DND-41 (cell line): ENCODE measurements at regions not wholly inside any gene's neighbourhood (a gene's known extent, or its start where the extent isn't known, plus 50 kb on each side); places are given as distances from the start of the nearest gene placed in this dataset.
A peak's percentile ranks its signal among the peaks of the same experiment; 100 is the strongest.

Source experiments
- ATAC-seq: fragments of 200-7000 bp; cut with Tn5 transposase; 3 replicates; pipeline ENCODE4 v1.9.1; 2021; ENCODE audit warnings: low read depth; ENCODE audit not compliant: insufficient read depth
- DNase-seq: peaks from one replicate; pipeline ENCODE4 v3.0.0-alpha.2; 2020
- H2AFZ ChIP-seq: 2 replicates; pipeline ENCODE4 v1.6.0; 2012; ENCODE audit warnings: low read depth, low read length
- H3K27ac ChIP-seq: 2 replicates; pipeline ENCODE4 v1.5.1; 2012; ENCODE audit warnings: low read length, inconsistent platforms
- H3K27me3 ChIP-seq: fragments of 200-600 bp; sonication (generic); 2 replicates; pipeline ENCODE4 v1.6.0; 2012; ENCODE audit warnings: low read length, mild to moderate bottlenecking, inconsistent platforms; ENCODE audit not compliant: insufficient read depth, poor library complexity
- H3K36me3 ChIP-seq: 2 replicates; pipeline ENCODE4 v1.5.1; 2012; ENCODE audit warnings: low read length, inconsistent platforms; ENCODE audit not compliant: insufficient read depth
- H3K4me1 ChIP-seq: 2 replicates; pipeline ENCODE4 v1.5.1; 2012; ENCODE audit warnings: mild to moderate bottlenecking, low read length; ENCODE audit not compliant: insufficient read depth
- H3K4me2 ChIP-seq: 2 replicates; pipeline ENCODE4 v1.6.0; 2012; ENCODE audit warnings: mild to moderate bottlenecking, moderate library complexity, low read length, inconsistent platforms; ENCODE audit not compliant: insufficient read depth
- H3K4me3 ChIP-seq, 2 experiments: fragments of 200-600 bp in 1 of 2; shearing (Covaris generic) in 1 of 2; 2 replicates each; pipeline ENCODE4 v1.5.1; 2012 to 2016; ENCODE audit warnings: inconsistent platforms in 2 of 2, low read length in 2 of 2, mild to moderate bottlenecking in 2 of 2, low read depth in 1 of 2, moderate library complexity in 1 of 2
- H3K79me2 ChIP-seq: 2 replicates; pipeline ENCODE4 v1.6.0; 2012; ENCODE audit warnings: low read length, inconsistent platforms; ENCODE audit not compliant: insufficient read depth
- H3K9ac ChIP-seq: 2 replicates; pipeline ENCODE4 v1.6.0; 2012; ENCODE audit warnings: low read depth, mild to moderate bottlenecking, inconsistent platforms, low read length, moderate library complexity
- H3K9me3 ChIP-seq: 2 replicates; pipeline ENCODE4 v1.5.1; 2012; ENCODE audit warnings: low read length, moderate library complexity, mild to moderate bottlenecking, inconsistent platforms; ENCODE audit not compliant: insufficient read depth, severe bottlenecking
- H4K20me1 ChIP-seq: 2 replicates; pipeline ENCODE4 v1.6.0; 2012; ENCODE audit warnings: low read length; ENCODE audit not compliant: insufficient read depth
- CTCF ChIP-seq: IDR thresholded peaks from 2 replicates; pipeline ENCODE4 v1.5.1; 2012; ENCODE audit warnings: borderline replicate concordance, low read length, moderate library complexity, mild to moderate bottlenecking; ENCODE audit not compliant: poor library complexity, severe bottlenecking; ENCODE audit errors: extremely low read depth
- EZH2 ChIP-seq: IDR thresholded peaks from 3 replicates; pipeline ENCODE4 v1.6.1; 2012; ENCODE audit warnings: borderline replicate concordance, low read depth, mild to moderate bottlenecking, moderate library complexity, low read length, inconsistent platforms; ENCODE audit not compliant: severe bottlenecking

GRCh38 chr16:66275775-66276428 lies 90.6 kb upstream of the CDH5 start:
- TF ChIP-seq EZH2 (no peak), CTCF (peak; percentile 80)
- ATAC-seq (peak; percentile 62; the same call in 1 of the 3 replicates), DNase-seq (peak; percentile 49)
- Histone ChIP-seq H3K4me1 (no peaks in the 10 kb centered on the region), H3K9me3 (no peaks in the 10 kb centered on the region), H3K79me2 (no peaks in the 10 kb centered on the region), H4K20me1 (no peaks in the 10 kb centered on the region), H3K9ac (no peak overlapping the region), H3K27me3 (peaks cover 3% of the 10 kb centered on the region), H3K4me2 (no peak overlapping the region), H2AFZ (no peak overlapping the region), H3K4me3 (no peak overlapping the region), H3K36me3 (no peaks in the 10 kb centered on the region), H3K27ac (no peak overlapping the region)

- Histone ChIP-seq H3K9me3 (no peaks in the 10 kb centered on the region), H3K4me3 (no peak overlapping the region), H3K36me3 (no peaks in the 10 kb centered on the region), H2AFZ (no peak overlapping the region), H3K9ac (no peak overlapping the region), H3K27me3 (peaks cover 11% of the 10 kb centered on the region), H3K27ac (no peak overlapping the region), H3K79me2 (no peaks in the 10 kb centered on the region), H3K4me2 (no peak overlapping the region), H3K4me1 (peaks cover 6% of the 10 kb centered on the region), H4K20me1 (no peaks in the 10 kb centered on the region)
- no peak for DNase-seq
- TF ChIP-seq CTCF (peak; percentile 57), EZH2 (no peak)
- 0 out of 3 replicates have a peak, but pooled peaks have one; percentile 37 for ATAC-seq
These were observed 92.0 kb upstream of the CDH5 start for GRCh38 chr16:66274335-66275110.

- peaks cover 6% of the 10 kb centered on the region for H3K4me1 ChIP-seq
- H3K36me3 ChIP-seq, result no peaks in the 10 kb centered on the region
- no peak overlapping the region for H3K4me2 ChIP-seq
- no peak overlapping the region for H3K9ac ChIP-seq
- no peak overlapping the region for H3K27ac ChIP-seq
- DNase-seq (no peak), ATAC-seq (no peak)
- no peak overlapping the region for H2AFZ ChIP-seq
- peaks cover 18% of the 10 kb centered on the region for H3K27me3 ChIP-seq
- TF ChIP-seq EZH2, result no peak
- no peak for TF ChIP-seq CTCF
- H3K4me3 ChIP-seq, result no peak overlapping the region
- no peaks in the 10 kb centered on the region for H3K79me2 ChIP-seq
- no peaks in the 10 kb centered on the region for H3K9me3 ChIP-seq
- H4K20me1 ChIP-seq, result no peaks in the 10 kb centered on the region
These were observed 92.7 kb upstream of the CDH5 start for GRCh38 chr16:66273644-66274334.
